Right lobe of liver (tissue), 6 donors: ENCODE measurements at regions not wholly inside any gene's neighbourhood (a gene's known extent, or its start where the extent isn't known, plus 50 kb on each side); places are given as distances from the start of the nearest gene placed in this dataset.

Source experiments
- ATAC-seq, 4 donors: fragments of 200-7000 bp; cut with Tn5 transposase; one replicate each; pipeline ENCODE4 v1.9.1; 2020; ENCODE audit warnings: mild to moderate bottlenecking in 4 of 4, moderate library complexity in 4 of 4
- DNase-seq, 3 donors: peaks; one replicate each; pipeline ENCODE4 v3.0.0-alpha.2; 2020
- H3K27ac ChIP-seq, 3 donors: fragments of 200-600 bp; one replicate each; pipeline ENCODE4 v1.8.0; 2022
- H3K27me3 ChIP-seq, 2 donors: fragments of 200-600 bp; one replicate each; pipeline ENCODE4 v1.8.0; 2022
- H3K36me3 ChIP-seq, 4 donors: fragments of 200-600 bp; sonication (generic) in 1 of 4; one replicate each; pipeline versions ENCODE4 v1.5.1 to v1.8.0; 2017 to 2022; ENCODE audit warnings: control low read depth in 1 of 4
- H3K4me1 ChIP-seq, 4 donors: fragments of 200-600 bp; sonication (generic) in 1 of 4; one replicate each; pipeline versions ENCODE4 v1.5.1 to v1.8.0; 2017 to 2022; ENCODE audit warnings: control low read depth in 1 of 4
- H3K4me3 ChIP-seq, 3 donors: fragments of 200-600 bp; one replicate each; pipeline ENCODE4 v1.8.0; 2022
- H3K9me3 ChIP-seq, 4 donors: fragments of 200-600 bp; sonication (generic) in 1 of 4; one replicate each; pipeline versions ENCODE4 v1.5.1 to v1.8.0; 2017 to 2022; ENCODE audit warnings: control low read depth in 1 of 4
- POLR2A ChIP-seq: fragments of 450-650 bp; IDR thresholded peaks from one replicate; pipeline ENCODE4 v1.6.1; 2017; ENCODE audit warnings: antibody characterized with exemption, mild to moderate bottlenecking
- WGBS: methylation state at CpG from one replicate; pipeline ENCODE4 v1.1.6; 2018; ENCODE audit warnings: low coverage, low lambda C conversion rate; ENCODE audit not compliant: insufficient coverage; ENCODE audit errors: missing lambda C conversion rate; 5-methylcytosine and 5-hydroxymethylcytosine counted together
- intact Hi-C, 2 donors: fragments of 100-400 bp; cut with DNase I; formaldehyde crosslinking; loops; one replicate each; pipeline versions ENCODE4 v1.11.2 to v1.14.1; 2022
- TF ChIP-seq, protein P1 (sequence below), 4 donors: fragments of 200-600 bp in 3 of 4; fragments of 450-650 bp in 1 of 4; IDR thresholded peaks; one replicate each; pipeline versions ENCODE4 v1.5.1 to v1.8.0; 2016 to 2022; ENCODE audit warnings: antibody characterized with exemption in 4 of 4, mild to moderate bottlenecking in 2 of 4
- donor health status: DM: no; HTN: yes; CAD: no.
- donor health status: DM: no; HTN: no; CAD: no.
- donor health status: DM: no; HTN: no; CAD: no.
- donor health status: DM: no; HTN: yes; CAD: no.
- donor health status: DM: no; HTN: yes; CAD: no.

DNA sequence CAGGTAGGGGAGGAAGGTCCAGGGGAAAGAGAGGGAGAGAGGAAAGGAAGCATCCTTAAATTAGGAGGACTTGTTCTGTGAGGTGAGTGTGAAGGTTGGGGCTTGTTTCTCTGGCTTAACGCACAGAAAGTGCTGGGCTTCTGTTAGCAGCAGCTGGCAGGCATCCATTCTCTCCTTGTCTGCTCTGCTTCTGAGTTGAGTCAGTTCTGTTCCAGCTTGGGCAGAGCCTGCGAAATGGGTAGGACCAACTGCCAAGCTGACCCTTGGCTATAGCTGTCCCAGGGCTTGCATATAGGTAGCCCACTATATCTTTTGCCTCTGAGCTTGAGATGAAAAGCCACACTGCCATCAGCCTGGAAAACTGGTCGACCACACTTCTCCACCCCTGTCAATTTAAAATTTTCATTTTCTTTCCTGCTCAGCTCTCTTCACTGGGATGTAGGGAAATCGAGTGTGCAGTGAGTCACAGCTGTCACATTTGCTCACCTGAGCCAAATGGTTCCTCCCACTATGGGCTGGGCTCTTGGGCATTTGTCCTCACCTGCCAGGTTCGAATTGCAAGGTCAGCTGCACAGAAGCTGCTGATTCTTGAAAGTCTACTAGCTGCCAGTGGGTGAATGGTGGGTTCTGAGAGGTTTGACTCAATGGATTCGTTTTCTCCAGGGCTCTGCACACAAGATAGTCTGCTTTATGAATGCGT, 256.4 kb upstream of the PWP1 start:
- no peak overlapping the region for H3K27ac ChIP-seq

DNA sequence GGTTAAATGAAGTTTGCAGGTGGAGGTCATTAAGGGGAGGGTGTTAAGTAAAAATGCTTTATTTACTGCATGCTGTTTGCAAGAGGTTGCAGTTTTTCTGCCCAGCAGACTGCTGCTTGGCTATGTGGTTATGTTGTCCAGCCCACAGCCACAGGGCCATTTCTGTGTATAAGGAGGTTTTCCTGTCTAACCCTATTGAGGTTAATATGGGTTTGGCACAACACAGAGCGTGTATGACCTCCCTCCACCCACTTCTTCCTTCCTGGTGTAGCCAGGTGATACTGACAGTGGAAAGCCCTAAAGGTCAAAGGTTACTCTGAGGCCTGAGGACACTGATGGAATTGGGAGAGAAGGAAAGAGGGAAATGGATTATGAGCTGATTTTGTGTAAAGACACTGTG, 253.7 kb upstream of the PWP1 start:
- Histone ChIP-seq H3K27me3 (no peaks in the 10 kb centered on the region), H3K9me3 (no peaks in the 10 kb centered on the region)
- no peak for DNase-seq

More for the DNA sequence above, 256.4 kb upstream of the PWP1 start:
- intact Hi-C loops, result no loop called here
- H3K27me3 ChIP-seq, result no peaks in the 10 kb centered on the region
- 43% methylated on average over 3 of the region's 7 CpGs for WGBS
- no peak for TF ChIP-seq POLR2A
- TF ChIP-seq, protein P1, sequence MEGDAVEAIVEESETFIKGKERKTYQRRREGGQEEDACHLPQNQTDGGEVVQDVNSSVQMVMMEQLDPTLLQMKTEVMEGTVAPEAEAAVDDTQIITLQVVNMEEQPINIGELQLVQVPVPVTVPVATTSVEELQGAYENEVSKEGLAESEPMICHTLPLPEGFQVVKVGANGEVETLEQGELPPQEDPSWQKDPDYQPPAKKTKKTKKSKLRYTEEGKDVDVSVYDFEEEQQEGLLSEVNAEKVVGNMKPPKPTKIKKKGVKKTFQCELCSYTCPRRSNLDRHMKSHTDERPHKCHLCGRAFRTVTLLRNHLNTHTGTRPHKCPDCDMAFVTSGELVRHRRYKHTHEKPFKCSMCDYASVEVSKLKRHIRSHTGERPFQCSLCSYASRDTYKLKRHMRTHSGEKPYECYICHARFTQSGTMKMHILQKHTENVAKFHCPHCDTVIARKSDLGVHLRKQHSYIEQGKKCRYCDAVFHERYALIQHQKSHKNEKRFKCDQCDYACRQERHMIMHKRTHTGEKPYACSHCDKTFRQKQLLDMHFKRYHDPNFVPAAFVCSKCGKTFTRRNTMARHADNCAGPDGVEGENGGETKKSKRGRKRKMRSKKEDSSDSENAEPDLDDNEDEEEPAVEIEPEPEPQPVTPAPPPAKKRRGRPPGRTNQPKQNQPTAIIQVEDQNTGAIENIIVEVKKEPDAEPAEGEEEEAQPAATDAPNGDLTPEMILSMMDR (IDR thresholded peaks at IDR 0.05), result no peak
- H3K9me3 ChIP-seq, result no peaks in the 10 kb centered on the region
- no peak overlapping the region for H3K4me3 ChIP-seq
- H3K36me3 ChIP-seq, result no peaks in the 10 kb centered on the region
- DNase-seq, result no peak
- H3K4me1 ChIP-seq, result no peaks in the 10 kb centered on the region
- ATAC-seq, result no peak

DNA sequence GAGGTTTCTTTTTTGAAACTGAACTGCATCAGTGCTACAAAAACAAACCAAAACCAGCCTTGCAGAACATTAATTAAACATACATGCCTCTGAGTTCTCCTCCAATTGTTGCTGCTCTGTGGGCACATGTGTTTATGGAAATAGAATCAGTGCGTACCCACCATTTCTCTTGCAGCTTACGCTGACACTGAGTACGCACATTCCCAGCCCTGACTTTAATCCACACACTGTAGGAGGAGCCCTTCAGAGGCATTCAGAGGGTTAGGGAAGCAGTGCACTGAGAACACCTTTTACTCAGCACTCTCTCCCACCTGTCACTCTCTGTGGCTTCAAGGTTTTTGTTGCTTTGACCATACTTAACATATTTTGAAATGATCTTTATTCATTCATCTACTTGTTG, 250.5 kb upstream of the PWP1 start:
- no peak for ATAC-seq
- DNase-seq, result no peak
- no peak for TF ChIP-seq POLR2A
- TF ChIP-seq, protein P1 (IDR thresholded peaks at IDR 0.05), result no peak
- Histone ChIP-seq H3K27me3 (no peaks in the 10 kb centered on the region), H3K27ac (no peak overlapping the region), H3K4me1 (no peaks in the 10 kb centered on the region), H3K36me3 (no peaks in the 10 kb centered on the region), H3K4me3 (no peak overlapping the region), H3K9me3 (no peaks in the 10 kb centered on the region)
- 100% methylated on average over 3 of the region's 3 CpGs for WGBS
- intact Hi-C loops, result no loop called here

More for the DNA sequence above, 253.7 kb upstream of the PWP1 start:
- no peak for ATAC-seq
- Histone ChIP-seq H3K4me1 (no peaks in the 10 kb centered on the region), H3K27ac (no peak overlapping the region), H3K4me3 (no peak overlapping the region), H3K36me3 (no peaks in the 10 kb centered on the region)
- intact Hi-C loops, result no loop called here
- 56% methylated on average over 1 of the region's 1 CpG for WGBS
- TF ChIP-seq, protein P1 (IDR thresholded peaks at IDR 0.05), result no peak
- TF ChIP-seq POLR2A, result no peak

DNA sequence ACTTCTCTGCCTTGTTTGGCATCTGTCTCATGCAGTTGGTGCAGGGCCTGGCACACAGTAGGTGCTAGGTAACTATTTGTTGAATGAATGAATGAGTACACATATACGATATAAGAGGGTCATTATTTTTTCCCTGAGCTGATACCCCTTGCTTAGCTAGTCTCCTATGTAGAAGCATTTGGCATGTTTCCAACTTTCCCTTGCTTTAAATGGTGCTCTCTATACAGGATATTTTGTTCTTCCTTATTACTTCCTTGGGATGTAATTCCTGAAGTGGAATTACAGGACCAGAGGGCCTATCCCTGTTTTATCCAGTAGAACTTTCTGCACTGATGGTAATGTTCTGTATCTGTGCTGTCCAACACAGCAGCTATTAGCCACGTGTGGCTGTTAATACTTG, 250.1 kb upstream of the PWP1 start:
- no peak overlapping the region for H3K27ac ChIP-seq
- no peaks in the 10 kb centered on the region for H3K27me3 ChIP-seq
- no peaks in the 10 kb centered on the region for H3K4me1 ChIP-seq
- no peak overlapping the region for H3K4me3 ChIP-seq
- WGBS, result 64% methylated on average over 2 of the region's 2 CpGs
- H3K9me3 ChIP-seq, result no peaks in the 10 kb centered on the region
- DNase-seq (no peak), ATAC-seq (no peak)
- intact Hi-C loops, result no loop called here
- no peak for TF ChIP-seq POLR2A
- H3K36me3 ChIP-seq, result no peaks in the 10 kb centered on the region

DNA sequence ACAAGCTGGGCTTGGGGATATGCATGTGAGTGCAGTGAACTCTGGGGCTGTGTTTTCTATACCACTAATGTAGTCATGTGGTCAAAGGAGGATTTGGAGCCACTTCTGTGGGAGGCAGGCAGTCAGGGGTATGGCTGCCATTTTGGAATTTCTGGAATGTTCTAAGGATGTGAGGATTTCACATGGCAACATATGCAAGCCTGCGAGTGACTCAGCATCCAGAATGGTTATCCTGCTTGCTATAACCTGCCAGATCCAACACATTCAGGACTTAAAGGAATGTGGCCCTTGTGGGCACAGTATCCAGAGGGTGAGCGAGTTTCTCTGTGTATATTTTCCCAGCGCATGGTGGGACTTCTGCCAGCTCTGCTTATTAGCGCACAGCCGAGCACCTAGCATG, 249.2 kb upstream of the PWP1 start:
- WGBS, result 85% methylated on average over 2 of the region's 5 CpGs
- Histone ChIP-seq H3K27me3 (no peaks in the 10 kb centered on the region), H3K9me3 (no peaks in the 10 kb centered on the region), H3K36me3 (no peaks in the 10 kb centered on the region), H3K4me3 (no peak overlapping the region), H3K4me1 (no peaks in the 10 kb centered on the region), H3K27ac (no peak overlapping the region)
- DNase-seq, result no peak
- TF ChIP-seq POLR2A, result no peak
- TF ChIP-seq, protein P1 (IDR thresholded peaks at IDR 0.05), result no peak
- ATAC-seq, result no peak
- intact Hi-C loops, result no loop called here
